OCI-LY3 (cell line): ENCODE measurements at regions not wholly inside any gene's neighbourhood (a gene's known extent, or its start where the extent isn't known, plus 50 kb on each side); places are given as distances from the start of the nearest gene placed in this dataset.

Source experiments
- EZH2phosphoT487 ChIP-seq: fragments of 200-600 bp; shearing (Covaris generic); IDR thresholded peaks from 2 replicates; pipeline ENCODE4 v1.6.1; 2018; ENCODE audit warnings: antibody characterized with exemption, mixed run types, low read depth
- TF ChIP-seq, protein P1 (sequence below): fragments of 200-600, 300-600 bp; sonication (generic); IDR thresholded peaks from 2 replicates; pipeline ENCODE4 v1.5.1; 2014; ENCODE audit warnings: antibody characterized with exemption, low read length, low read depth

DNA sequence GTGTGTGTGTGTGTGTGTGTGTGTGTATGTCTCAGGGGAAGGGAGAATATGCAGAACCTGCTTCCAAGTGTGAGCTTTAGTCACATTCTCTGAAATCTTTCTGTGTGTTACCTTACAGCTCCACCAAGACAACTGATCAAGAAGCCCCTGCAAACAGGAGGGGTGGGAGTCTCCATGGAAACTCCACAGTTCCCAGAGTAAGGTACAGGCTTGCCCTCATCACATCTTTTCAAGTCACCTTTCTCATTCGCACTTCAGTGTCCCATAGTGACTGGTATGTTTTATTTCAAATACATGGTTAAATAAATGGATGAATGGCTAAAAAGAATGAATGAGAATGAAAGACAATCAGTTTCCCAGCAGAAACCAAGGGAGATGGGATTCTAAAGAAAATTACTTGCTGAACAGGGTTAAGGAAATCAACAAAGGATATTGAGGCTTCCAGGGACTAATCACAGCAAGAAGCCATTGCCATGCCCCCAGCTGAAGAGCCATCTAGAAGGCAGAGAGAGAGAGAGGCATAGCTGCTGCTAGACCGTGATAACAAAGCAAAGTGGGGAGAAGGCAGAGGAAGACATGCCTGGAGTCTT lies 987.2 kb upstream of the CELF4 start:
- TF ChIP-seq EZH2phosphoT487, result no peak
- TF ChIP-seq, protein P1, sequence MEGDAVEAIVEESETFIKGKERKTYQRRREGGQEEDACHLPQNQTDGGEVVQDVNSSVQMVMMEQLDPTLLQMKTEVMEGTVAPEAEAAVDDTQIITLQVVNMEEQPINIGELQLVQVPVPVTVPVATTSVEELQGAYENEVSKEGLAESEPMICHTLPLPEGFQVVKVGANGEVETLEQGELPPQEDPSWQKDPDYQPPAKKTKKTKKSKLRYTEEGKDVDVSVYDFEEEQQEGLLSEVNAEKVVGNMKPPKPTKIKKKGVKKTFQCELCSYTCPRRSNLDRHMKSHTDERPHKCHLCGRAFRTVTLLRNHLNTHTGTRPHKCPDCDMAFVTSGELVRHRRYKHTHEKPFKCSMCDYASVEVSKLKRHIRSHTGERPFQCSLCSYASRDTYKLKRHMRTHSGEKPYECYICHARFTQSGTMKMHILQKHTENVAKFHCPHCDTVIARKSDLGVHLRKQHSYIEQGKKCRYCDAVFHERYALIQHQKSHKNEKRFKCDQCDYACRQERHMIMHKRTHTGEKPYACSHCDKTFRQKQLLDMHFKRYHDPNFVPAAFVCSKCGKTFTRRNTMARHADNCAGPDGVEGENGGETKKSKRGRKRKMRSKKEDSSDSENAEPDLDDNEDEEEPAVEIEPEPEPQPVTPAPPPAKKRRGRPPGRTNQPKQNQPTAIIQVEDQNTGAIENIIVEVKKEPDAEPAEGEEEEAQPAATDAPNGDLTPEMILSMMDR, result no peak
